22Rv1 (cell line): ENCODE measurements at regions not wholly inside any gene's neighbourhood (a gene's known extent, or its start where the extent isn't known, plus 50 kb on each side); places are given as distances from the start of the nearest gene placed in this dataset.
"Not testable (repeated sequence)": the region's sequence is repeated elsewhere in the genome, so short reads cannot be mapped to it uniquely, and the experiment has no call there.

ENCODE experiments used
- CTCF ChIP-seq: fragments of 450-650 bp; IDR thresholded peaks from 2 replicates; pipeline ENCODE4 v1.5.1; 2017; ENCODE audit warnings: mild to moderate bottlenecking
- ZFX ChIP-seq: fragments of 450-650 bp; IDR thresholded peaks from 2 replicates; pipeline ENCODE4 v1.6.1; 2017; ENCODE audit warnings: antibody characterized with exemption, borderline replicate concordance

DNA sequence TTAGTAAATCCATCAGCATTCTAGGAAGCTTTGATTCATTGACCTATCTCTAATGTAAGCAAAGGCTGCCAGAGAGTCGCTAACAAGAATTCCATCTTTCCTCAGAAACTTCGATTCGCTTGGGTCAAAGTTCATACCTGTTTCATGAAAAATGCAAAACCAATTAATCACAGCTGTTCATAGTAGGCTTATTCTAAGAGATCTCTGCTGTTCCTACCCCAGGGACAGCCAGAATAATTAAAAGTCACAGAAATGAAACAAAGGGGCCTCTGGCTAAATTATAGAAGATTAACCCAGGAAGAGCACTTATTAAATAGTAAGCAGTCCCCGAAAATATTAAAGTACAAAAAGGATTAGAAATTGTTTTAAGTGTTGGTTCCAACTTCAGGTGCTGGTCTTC, 280.1 kb upstream of the FRG2C start:
- not testable (repeated sequence) for TF ChIP-seq CTCF, ZFX
